ENCODE measurements at regions not wholly inside any gene's neighbourhood (a gene's known extent, or its start where the extent isn't known, plus 50 kb on each side); places are given as distances from the start of the nearest gene placed in this dataset.
"Not testable (repeated sequence)": the region's sequence is repeated elsewhere in the genome, so short reads cannot be mapped to it uniquely, and the experiment has no call there.

- no peak for DNase-seq
These were observed 60.9 kb upstream of the LANCL2 start for GRCh38 chr7:55304018-55304762.

GRCh38 chr7:55305135-55305534 is 60.0 kb upstream of the LANCL2 start:
- no peak for DNase-seq

GRCh38 chr7:55306331-55306730 is 58.8 kb upstream of the LANCL2 start:
- no peak for DNase-seq

- no peak for DNase-seq
These were observed 57.8 kb upstream of the LANCL2 start for GRCh38 chr7:55307123-55307916.

GRCh38 chr7:55308186-55308929 is 56.8 kb upstream of the LANCL2 start:
- DNase-seq, result no peak

GRCh38 chr7:55309040-55309991 is 55.8 kb upstream of the LANCL2 start:
- no peak for DNase-seq

- DNase-seq, result no peak
These were observed 54.7 kb upstream of the LANCL2 start for GRCh38 chr7:55310287-55311025.

GRCh38 chr7:55311892-55312291 is 53.2 kb upstream of the LANCL2 start:
- not testable (repeated sequence) for DNase-seq

GRCh38 chr7:55313671-55314070 is 51.5 kb upstream of the LANCL2 start:
- DNase-seq, result not testable (repeated sequence)

GRCh38 chr7:55314967-55315366 is 50.2 kb upstream of the LANCL2 start:
- DNase-seq, result no peak
